ENCODE measurements at regions not wholly inside any gene's neighbourhood (a gene's known extent, or its start where the extent isn't known, plus 50 kb on each side); places are given as distances from the start of the nearest gene placed in this dataset.

GRCh38 chr15:79190093-79190492 lies 92.4 kb upstream of the ANKRD34C start:
- no peak overlapping the region for H4K8ac ChIP-seq (replicated peaks; ENCODE audit: insufficient read length, low read depth, low read length)
- H3K56ac ChIP-seq (ENCODE audit: insufficient read length, low read depth, low read length) = no peak overlapping the region
- no peak overlapping the region for H4K5ac ChIP-seq (ENCODE audit: insufficient read length, low read depth, low read length)
- H2BK15ac ChIP-seq (ENCODE audit: low read depth, low read length) = no peak overlapping the region
- Mint-ChIP-seq H3K36me3 (ENCODE audit: insufficient read depth in 1 of 3, low read depth in 3 of 3) (no peaks in the 10 kb centered on the region), H3K4me3 (no peak overlapping the region), H3K27ac (no peak overlapping the region), H3K4me1 (peaks cover 14 to 16% of the 10 kb centered on the region in 2 experiments), H3K27me3 (ENCODE audit: low read depth) (peaks cover 34% of the 10 kb centered on the region), H3K9me3 (no peaks in the 10 kb centered on the region; a peak in 1 of 5 replicates)
- H3K9me3 ChIP-seq (ENCODE audit: control insufficient read depth, low read depth, low read length) = no peaks in the 10 kb centered on the region
- no peak for TF ChIP-seq CTCF (conservative IDR thresholded peaks at IDR 0.05)
- H3K79me2 ChIP-seq (ENCODE audit: insufficient read depth, low read length) = no peaks in the 10 kb centered on the region
- H2AK5ac ChIP-seq (ENCODE audit: insufficient read length, low read length) = no peak overlapping the region
- no peak overlapping the region for H3K14ac ChIP-seq (ENCODE audit: insufficient read depth, low read length)
- no peaks in the 10 kb centered on the region for H3K4me1 ChIP-seq (ENCODE audit: insufficient read depth, low read length)
- no peaks in the 10 kb centered on the region for H3K79me1 ChIP-seq (ENCODE audit: insufficient read depth, low read depth, low read length, poor library complexity, severe bottlenecking)
- no CpG with 5 or more reads among the region's 8 CpGs for WGBS (ENCODE audit: extremely low coverage, insufficient read length, low lambda C conversion rate)
- no peak overlapping the region for H2AFZ ChIP-seq (ENCODE audit: low read length)
- no peak overlapping the region for H2BK120ac ChIP-seq (ENCODE audit: low read depth, low read length, poor library complexity, severe bottlenecking)
- H3K27me3 ChIP-seq (ENCODE audit: insufficient read depth, low read length) = no peaks in the 10 kb centered on the region
- H3K4ac ChIP-seq (ENCODE audit: low read depth, low read length) = no peak overlapping the region
- no peak overlapping the region for H4K91ac ChIP-seq (ENCODE audit: insufficient read length, low read depth, low read length)
- no peak overlapping the region for H3K18ac ChIP-seq (ENCODE audit: insufficient read length, low read depth, low read length)
- H3K23me2 ChIP-seq (ENCODE audit: insufficient read length, low read depth, low read length, poor library complexity, severe bottlenecking) = no peaks in the 10 kb centered on the region
- no peak overlapping the region for H3K23ac ChIP-seq (ENCODE audit: insufficient read length, low read depth, low read length)
- H2BK20ac ChIP-seq (ENCODE audit: low read depth, low read length, poor library complexity, severe bottlenecking) = no peak overlapping the region
- no peak for DNase-seq
- H3T11ph ChIP-seq (ENCODE audit: low read length) = no peak overlapping the region
- no peaks in the 10 kb centered on the region for H4K20me1 ChIP-seq (ENCODE audit: control insufficient read depth, insufficient read depth, insufficient read length)
- H3K27ac ChIP-seq (ENCODE audit: insufficient read length, low read depth, low read length) = no peak overlapping the region
- no peak overlapping the region for H2BK12ac ChIP-seq (ENCODE audit: insufficient read length, low read depth, low read length)
- H2BK5ac ChIP-seq (ENCODE audit: insufficient read length, low read length) = no peak overlapping the region
- H3K4me2 ChIP-seq (ENCODE audit: insufficient read depth, insufficient read length, low read length) = no peak overlapping the region
- no peak overlapping the region for H3K9ac ChIP-seq (ENCODE audit: extremely low read depth, insufficient read length, low read length)
